ENCODE measurements at regions not wholly inside any gene's neighbourhood (a gene's known extent, or its start where the extent isn't known, plus 50 kb on each side); places are given as distances from the start of the nearest gene placed in this dataset.

GRCh38 chr6:121853686-121854085 lies 418.2 kb downstream of the GJA1 start:
- TF ChIP-seq EZH2 (IDR thresholded peaks at IDR 0.05; ENCODE audit: low read length, unreplicated experiment) = no peak
- TF ChIP-seq EZH2phosphoT487 (IDR thresholded peaks at IDR 0.05; ENCODE audit: borderline replicate concordance, low read length) = no peak
- no peak for TF ChIP-seq CTCF (conservative IDR thresholded peaks at IDR 0.05; ENCODE audit: low read depth, low read length)
- H2AFZ ChIP-seq (ENCODE audit: low read length) = no peak overlapping the region
- no peak overlapping the region for H3K4me3 ChIP-seq (ENCODE audit: low read length)
- no peak for ATAC-seq
- H3K4me1 ChIP-seq (ENCODE audit: insufficient read depth, low read length) = no peaks in the 10 kb centered on the region
- no peaks in the 10 kb centered on the region for H3F3A ChIP-seq (ENCODE audit: low read length, unreplicated experiment)
- no peak overlapping the region for H3K27ac ChIP-seq (ENCODE audit: low read length)
- no peaks in the 10 kb centered on the region for H3K9me2 ChIP-seq (replicated peaks; ENCODE audit: low read length)
- no peak for DNase-seq
- H3K9me3 ChIP-seq (ENCODE audit: low read length) = no peaks in the 10 kb centered on the region
- no peak overlapping the region for H3K4me2 ChIP-seq (ENCODE audit: low read length)
- no TSS peak for BruUV-seq (replicated peaks)
- no peaks in the 10 kb centered on the region for H4K20me1 ChIP-seq (ENCODE audit: low read length)
- H3K79me2 ChIP-seq (ENCODE audit: low read length) = no peaks in the 10 kb centered on the region
- H3K36me3 ChIP-seq (ENCODE audit: low read depth, low read length) = no peaks in the 10 kb centered on the region
- no peak overlapping the region for H3K9ac ChIP-seq (ENCODE audit: low read length)
- ChIA-PET CTCF (no interaction called here), POLR2A (ENCODE audit: unreplicated experiment) (no interaction called here)
- intact Hi-C loops (cut with micrococcal nuclease) = no loop called here
- no peaks in the 10 kb centered on the region for H3K27me3 ChIP-seq (ENCODE audit: low read length)

- Histone ChIP-seq H3K9ac (ENCODE audit: low read length) (no peak overlapping the region), H3K4me3 (ENCODE audit: low read length) (no peak overlapping the region), H3K27me3 (ENCODE audit: low read length) (no peaks in the 10 kb centered on the region), H3K9me2 (replicated peaks; ENCODE audit: low read length) (no peaks in the 10 kb centered on the region), H4K20me1 (ENCODE audit: low read length) (no peaks in the 10 kb centered on the region), H3K27ac (ENCODE audit: low read length) (no peak overlapping the region), H3K9me3 (ENCODE audit: low read length) (no peaks in the 10 kb centered on the region), H2AFZ (ENCODE audit: low read length) (no peak overlapping the region), H3K4me1 (ENCODE audit: insufficient read depth, low read length) (no peaks in the 10 kb centered on the region), H3F3A (ENCODE audit: low read length, unreplicated experiment) (no peaks in the 10 kb centered on the region), H3K79me2 (ENCODE audit: low read length) (no peaks in the 10 kb centered on the region), H3K36me3 (ENCODE audit: low read depth, low read length) (no peaks in the 10 kb centered on the region), H3K4me2 (ENCODE audit: low read length) (no peak overlapping the region)
- TF ChIP-seq CTCF (conservative IDR thresholded peaks at IDR 0.05; ENCODE audit: low read depth, low read length) = no peak
- DNase-seq (no peak), ATAC-seq (no peak)
- intact Hi-C loops (cut with micrococcal nuclease) = no loop called here
- CTCF ChIA-PET = no interaction called here
- no TSS peak for BruUV-seq (replicated peaks)
- POLR2A ChIA-PET (ENCODE audit: unreplicated experiment) = no interaction called here
These were observed 420.1 kb downstream of the GJA1 start for GRCh38 chr6:121855521-121855920.

DNA sequence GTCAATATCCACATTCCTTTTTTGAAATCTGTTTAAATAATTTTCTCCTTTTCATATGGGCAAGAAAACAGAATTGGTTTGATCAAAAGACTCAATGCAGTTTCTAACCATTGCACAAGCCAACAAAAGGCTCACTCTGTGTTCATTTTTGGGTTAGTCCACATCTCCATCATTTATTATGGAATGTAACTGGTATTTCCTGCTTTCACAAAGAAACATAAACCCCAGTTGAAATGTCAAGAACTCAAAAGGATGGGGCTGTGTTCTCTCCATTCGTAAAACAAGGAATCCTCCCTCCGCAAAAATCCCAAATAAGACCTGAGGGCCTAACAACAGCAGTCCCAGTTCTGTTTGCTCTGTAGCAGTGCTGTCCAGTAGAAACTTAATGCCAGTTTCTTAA lies 420.9 kb downstream of the GJA1 start:
- intact Hi-C loops (cut with micrococcal nuclease) = no loop called here
- Histone ChIP-seq H2AFZ (ENCODE audit: low read length) (no peak overlapping the region), H3K27ac (ENCODE audit: low read length) (no peak overlapping the region), H3K79me2 (ENCODE audit: low read length) (no peaks in the 10 kb centered on the region), H3K9me3 (ENCODE audit: low read length) (no peaks in the 10 kb centered on the region), H3K4me3 (ENCODE audit: low read length) (no peak overlapping the region), H3K4me1 (ENCODE audit: insufficient read depth, low read length) (no peaks in the 10 kb centered on the region), H3K9me2 (replicated peaks; ENCODE audit: low read length) (no peaks in the 10 kb centered on the region), H3F3A (ENCODE audit: low read length, unreplicated experiment) (no peaks in the 10 kb centered on the region), H4K20me1 (ENCODE audit: low read length) (no peaks in the 10 kb centered on the region), H3K27me3 (ENCODE audit: low read length) (no peaks in the 10 kb centered on the region), H3K9ac (ENCODE audit: low read length) (no peak overlapping the region), H3K4me2 (ENCODE audit: low read length) (no peak overlapping the region), H3K36me3 (ENCODE audit: low read depth, low read length) (no peaks in the 10 kb centered on the region)
- ChIA-PET POLR2A (ENCODE audit: unreplicated experiment) (no interaction called here), CTCF (no interaction called here)
- ATAC-seq (no peak), DNase-seq (no peak)
- BruUV-seq (replicated peaks) = no TSS peak
- TF ChIP-seq EZH2 (IDR thresholded peaks at IDR 0.05; ENCODE audit: low read length, unreplicated experiment) (no peak), EZH2phosphoT487 (IDR thresholded peaks at IDR 0.05; ENCODE audit: borderline replicate concordance, low read length) (no peak), CTCF (conservative IDR thresholded peaks at IDR 0.05; ENCODE audit: low read depth, low read length) (no peak)

Data from PC-3 (cell line).